GM12872 (cell line): ENCODE measurements at regions not wholly inside any gene's neighbourhood (a gene's known extent, or its start where the extent isn't known, plus 50 kb on each side); places are given as distances from the start of the nearest gene placed in this dataset.

Experiments
- CTCF ChIP-seq: IDR thresholded peaks from 3 replicates; pipeline ENCODE4 v1.5.1; 2011; ENCODE audit warnings: low read depth, mild to moderate bottlenecking, low read length, moderate library complexity; ENCODE audit not compliant: insufficient read depth

- TF ChIP-seq CTCF = no peak
Measured at GRCh38 chr3:116767726-116768125, 58.1 kb downstream of the TUSC7 start.

GRCh38 chr3:116770815-116771450 is 61.4 kb downstream of the TUSC7 start:
- TF ChIP-seq CTCF = peak; percentile 87

DNA sequence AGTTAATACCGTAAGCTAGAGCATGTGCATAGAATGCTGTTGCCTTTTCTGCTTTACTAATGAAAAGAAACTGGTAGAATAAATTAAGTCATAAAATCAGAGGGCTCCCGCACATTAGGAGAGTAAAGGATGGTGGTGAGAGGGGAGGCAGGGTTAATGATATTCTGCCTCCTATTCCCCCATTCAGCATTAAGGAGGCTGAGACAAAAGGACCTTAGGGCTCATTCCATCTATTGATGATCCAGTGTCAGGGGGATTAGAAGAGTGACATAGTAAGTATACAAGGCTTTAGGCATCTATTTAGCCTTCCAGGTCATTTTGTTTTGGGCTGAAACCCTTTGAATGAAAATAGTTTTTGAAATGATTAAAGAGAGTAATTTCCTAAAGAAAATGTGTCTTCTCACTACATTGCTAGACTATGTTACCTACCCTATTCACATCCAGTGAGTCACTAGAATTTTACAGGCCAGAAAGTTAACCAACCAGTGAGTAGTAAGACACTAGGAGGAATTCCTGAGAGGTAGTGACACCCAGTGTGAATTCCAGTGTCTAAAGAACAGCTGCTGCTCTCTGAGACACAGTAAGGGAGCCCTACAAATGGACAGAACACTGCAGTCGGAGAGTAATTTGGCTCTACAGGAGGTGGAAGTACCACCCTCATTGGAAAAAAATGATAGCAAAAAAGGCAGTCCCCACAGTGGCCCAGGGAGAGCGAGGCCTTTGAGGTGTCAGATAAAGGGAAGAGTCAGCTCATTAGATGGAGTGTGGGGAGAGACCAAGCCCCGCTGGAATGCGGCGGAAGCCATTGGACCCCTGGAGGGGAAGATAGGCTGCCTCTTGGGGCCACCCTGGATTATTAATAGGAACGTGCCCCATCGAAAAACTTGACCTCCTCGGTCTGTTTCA is 67.6 kb downstream of the TUSC7 start:
- no peak for TF ChIP-seq CTCF

DNA sequence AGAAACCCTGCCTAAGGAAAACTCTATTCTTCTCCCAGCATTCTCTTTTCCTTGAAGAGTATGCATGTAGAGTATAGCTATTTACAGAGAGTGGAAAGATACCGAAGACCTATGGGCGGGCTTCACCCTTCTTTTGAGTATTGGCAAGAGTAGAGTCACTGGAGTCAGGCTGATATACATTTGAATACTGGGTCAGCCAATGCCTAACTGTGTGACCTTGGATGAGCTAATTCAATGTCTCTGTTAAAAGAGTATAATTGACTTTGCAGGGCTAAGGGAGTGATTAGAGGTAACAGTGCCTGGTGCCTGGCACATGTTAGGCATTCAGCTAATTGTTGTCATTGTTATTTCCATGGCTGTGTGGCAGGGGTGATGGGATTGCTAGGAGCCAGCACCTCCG is 75.6 kb downstream of the TUSC7 start:
- no peak for TF ChIP-seq CTCF

GRCh38 chr3:116802651-116803050 is 93.1 kb downstream of the TUSC7 start:
- TF ChIP-seq CTCF = no peak

GRCh38 chr3:116806351-116806750 is 96.8 kb downstream of the TUSC7 start:
- no peak for TF ChIP-seq CTCF

DNA sequence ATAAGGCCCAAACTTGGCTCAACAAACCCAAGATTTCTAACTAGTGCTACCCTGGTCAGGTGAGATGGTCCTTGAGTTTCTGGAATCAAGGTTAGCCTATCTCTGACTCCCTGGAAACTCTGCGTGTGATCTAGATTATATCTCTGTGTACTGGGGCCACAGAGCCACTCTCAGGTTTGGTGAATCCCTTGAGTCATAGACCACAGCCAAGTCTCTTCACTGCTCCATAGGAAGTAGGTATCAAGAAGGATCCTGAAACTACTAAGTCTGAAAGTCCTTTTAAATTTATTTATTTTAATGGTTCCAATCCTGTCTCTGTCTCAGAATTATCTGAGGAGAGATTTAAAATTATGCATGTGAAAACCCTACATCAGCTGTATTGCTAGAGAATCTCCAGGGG is 99.1 kb downstream of the TUSC7 start:
- no peak for TF ChIP-seq CTCF
